ENCODE measurements at regions not wholly inside any gene's neighbourhood (a gene's known extent, or its start where the extent isn't known, plus 50 kb on each side); places are given as distances from the start of the nearest gene placed in this dataset.

- Histone ChIP-seq H3K27me3 (replicated peaks in 1 of 4; ENCODE audit: control insufficient read depth in 3 of 4, extremely low read depth in 1 of 4, insufficient read depth in 3 of 4, low read length in 3 of 4) (no peaks in the 10 kb centered on the region), H2AK5ac (ENCODE audit: low read depth, low read length) (no peak overlapping the region), H4K91ac (replicated peaks; ENCODE audit: insufficient read length, low read length) (no peak overlapping the region), H4K5ac (ENCODE audit: insufficient read length, low read depth, low read length) (no peak overlapping the region), H4K20me1 (replicated peaks in 1 of 2; ENCODE audit: control insufficient read depth in 1 of 2, insufficient read depth in 2 of 2, low read length in 2 of 2) (no peaks in the 10 kb centered on the region), H2BK20ac (ENCODE audit: low read length) (no peak overlapping the region), H2BK5ac (ENCODE audit: low read depth, low read length) (no peak overlapping the region), H3K4ac (replicated peaks; ENCODE audit: insufficient read length, low read depth, low read length) (no peak overlapping the region), H3K9me3 (ENCODE audit: insufficient read depth in 2 of 2, low read depth in 1 of 2, low read length in 1 of 2) (no peaks in the 10 kb centered on the region), H3K79me2 (ENCODE audit: control insufficient read depth in 1 of 2, insufficient read depth in 2 of 2, low read length in 2 of 2) (no peaks in the 10 kb centered on the region), H3K56ac (replicated peaks; ENCODE audit: insufficient read length, low read depth, low read length) (no peak overlapping the region), H3K18ac (ENCODE audit: extremely low read depth, low read length) (no peak overlapping the region), H3K4me2 (ENCODE audit: insufficient read depth in 1 of 2, low read depth in 2 of 2, low read length in 2 of 2) (no peak overlapping the region), H2BK12ac (ENCODE audit: low read depth, low read length) (no peak overlapping the region), H3K4me1 (replicated peaks in 1 of 4; ENCODE audit: control insufficient read depth in 3 of 4, insufficient read depth in 4 of 4, low read length in 3 of 4) (no peaks in the 10 kb centered on the region), H3K14ac (ENCODE audit: insufficient read length) (no peak overlapping the region), H2BK15ac (ENCODE audit: low read length) (no peak overlapping the region), H2AFZ (ENCODE audit: low read length) (no peak overlapping the region), H2BK120ac (replicated peaks; ENCODE audit: low read depth, low read length) (no peak overlapping the region), H3K23me2 (ENCODE audit: low read depth, low read length) (no peaks in the 10 kb centered on the region), H4K8ac (ENCODE audit: extremely low read depth, insufficient read depth, low read length) (no peak overlapping the region), H3K9ac (replicated peaks in 1 of 4; ENCODE audit: extremely low read depth in 1 of 4, low read depth in 3 of 4, low read length in 3 of 4) (no peak overlapping the region), H3K27ac (ENCODE audit: low read depth, low read length) (no peak overlapping the region), H3K4me3 (ENCODE audit: extremely low read depth in 1 of 4, insufficient read depth in 2 of 4, low read depth in 3 of 4, low read length in 4 of 4) (no peak overlapping the region), H3K23ac (ENCODE audit: insufficient read length) (no peak overlapping the region), H3K36me3 (ENCODE audit: control insufficient read depth in 2 of 4, insufficient read depth in 4 of 4, low read length in 3 of 4) (no peaks in the 10 kb centered on the region), H3K79me1 (ENCODE audit: low read depth, low read length) (no peaks in the 10 kb centered on the region)
- TF ChIP-seq SP1 (IDR thresholded peaks at IDR 0.05; ENCODE audit: low read depth, low read length) (no peak), TCF12 (IDR thresholded peaks at IDR 0.05; ENCODE audit: low read depth, low read length) (no peak), GTF2F1 (IDR thresholded peaks at IDR 0.05; ENCODE audit: borderline replicate concordance, low read depth, low read length) (no peak), RXRA (IDR thresholded peaks at IDR 0.05; ENCODE audit: insufficient read depth, low read depth, low read length) (no peak), E2F6 (IDR thresholded peaks at IDR 0.05) (no peak), CHD2 (IDR thresholded peaks at IDR 0.05; ENCODE audit: low read length) (no peak), SIN3A (conservative IDR thresholded peaks at IDR 0.05 in 1 of 2, IDR thresholded peaks at IDR 0.05 in 1 of 2; ENCODE audit: low read depth in 1 of 2, low read length in 2 of 2) (no peak), RFX5 (IDR thresholded peaks at IDR 0.05; ENCODE audit: borderline replicate concordance, low read depth, low read length) (no peak), CEBPB (IDR thresholded peaks at IDR 0.05; ENCODE audit: low read depth, low read length) (no peak), BCL11A (IDR thresholded peaks at IDR 0.05; ENCODE audit: low read depth in 2 of 2, low read length in 2 of 2) (no peak), YY1 (IDR thresholded peaks at IDR 0.05; ENCODE audit: low read depth, low read length) (no peak), MAX (IDR thresholded peaks at IDR 0.05) (no peak), BACH1 (IDR thresholded peaks at IDR 0.05; ENCODE audit: low read length) (no peak), BRCA1 (IDR thresholded peaks at IDR 0.05; ENCODE audit: low read depth, low read length) (no peak)
- ChIA-PET POLR2A (ENCODE audit: partially characterized antibody) (no interaction called here), CTCF (ENCODE audit: partially characterized antibody) (interaction anchor here (1.2 kb wide), 1 partner anchor 613 kb away, joined by 3 read pairs; no protein-coding TSS in a partner anchor)
- FAIRE-seq (no peak), DNase-seq (ENCODE audit: low read depth in 1 of 2, low spot score in 2 of 2) (no peak)
Observed at GRCh38 chr9:20078246-20078645, 289.4 kb upstream of the SLC24A2 start.

Data from H1 (cell line).